ENCODE measurements at regions not wholly inside any gene's neighbourhood (a gene's known extent, or its start where the extent isn't known, plus 50 kb on each side); places are given as distances from the start of the nearest gene placed in this dataset.
"Not testable (repeated sequence)": the region's sequence is repeated elsewhere in the genome, so short reads cannot be mapped to it uniquely, and the experiment has no call there.

DNA sequence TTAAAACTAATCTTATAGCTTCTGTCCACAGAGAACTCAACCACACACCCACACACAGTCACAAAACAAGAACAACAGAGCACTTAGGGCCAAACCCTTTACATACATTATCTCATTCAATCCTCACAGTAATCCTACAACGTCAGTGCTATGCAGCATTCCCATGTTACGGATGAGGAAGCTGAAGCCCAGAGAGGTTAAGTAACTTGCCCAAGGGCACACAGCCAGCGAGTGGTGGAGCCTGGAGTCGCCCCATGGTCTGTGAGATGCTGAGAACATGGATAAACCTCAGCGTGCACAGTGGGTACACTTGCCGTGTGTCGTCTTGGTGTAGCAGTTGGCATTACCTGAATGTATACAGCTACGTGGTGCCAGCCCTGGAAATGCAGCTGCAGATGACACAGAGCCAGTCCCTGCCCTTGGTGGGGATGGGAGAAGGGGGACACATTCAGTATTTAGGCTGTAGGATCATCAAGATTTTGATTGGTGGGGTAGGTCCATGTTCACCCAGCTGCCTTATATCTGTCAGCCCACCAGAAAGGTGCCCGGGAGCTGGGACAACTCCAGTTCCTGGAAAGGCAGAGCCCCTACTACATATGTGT is 177.0 kb downstream of the IRF8 start:
- DNase-seq (ENCODE audit: low read depth) = no peak

DNA sequence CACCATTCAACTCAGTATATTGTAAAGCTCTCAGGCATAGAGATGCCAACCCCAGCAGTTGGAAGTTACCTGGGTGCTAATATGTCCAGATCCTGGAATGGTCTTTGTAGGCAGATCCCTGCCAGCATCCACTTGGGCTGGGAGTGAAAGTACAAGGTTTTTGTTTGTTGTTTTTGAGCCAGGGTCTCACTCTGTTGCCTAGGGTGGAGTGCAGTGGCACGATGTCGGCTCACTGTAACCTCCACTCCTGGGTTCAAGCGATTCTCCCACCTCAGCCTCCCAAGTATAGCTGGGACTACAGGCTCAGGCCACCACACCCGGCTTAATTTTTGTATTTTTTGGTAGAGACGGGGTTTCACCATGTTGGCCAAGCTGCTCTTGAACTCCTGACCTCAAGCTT is 177.6 kb downstream of the IRF8 start:
- DNase-seq (ENCODE audit: low read depth) = no peak

DNA sequence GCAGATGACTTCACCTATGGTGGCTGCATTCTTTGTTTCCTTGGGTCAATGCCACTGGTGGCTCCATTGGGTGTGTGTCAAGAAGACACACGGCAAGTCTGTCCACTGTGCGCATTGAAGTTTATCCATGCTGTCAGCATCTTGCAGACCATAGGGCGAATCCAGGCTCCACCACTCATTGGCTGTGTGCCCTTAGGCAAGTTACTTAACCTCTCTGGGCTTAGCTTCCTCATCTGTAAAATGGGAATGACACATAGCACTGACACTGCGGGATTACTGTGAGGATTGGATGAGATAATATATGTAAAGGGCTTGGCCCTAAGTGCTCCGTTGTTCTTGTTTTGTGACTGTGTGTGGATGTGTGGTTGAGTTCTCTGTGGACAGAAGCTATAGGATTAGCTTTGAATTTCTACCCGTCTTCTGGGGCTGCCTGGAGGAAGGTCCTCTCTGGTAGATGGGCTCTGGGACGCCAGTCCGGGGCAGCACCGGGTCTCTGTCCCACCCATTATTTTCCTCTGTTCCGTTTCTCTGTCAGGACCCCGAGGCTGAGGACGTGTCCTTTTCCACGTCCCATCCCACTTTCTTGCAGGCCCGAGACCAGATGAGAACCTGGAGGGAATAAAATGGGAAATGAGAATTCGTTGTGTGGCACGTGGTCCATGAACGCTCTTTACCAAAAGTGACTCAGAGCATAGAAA is 178.4 kb downstream of the IRF8 start:
- no peak for DNase-seq (ENCODE audit: low read depth)

DNA sequence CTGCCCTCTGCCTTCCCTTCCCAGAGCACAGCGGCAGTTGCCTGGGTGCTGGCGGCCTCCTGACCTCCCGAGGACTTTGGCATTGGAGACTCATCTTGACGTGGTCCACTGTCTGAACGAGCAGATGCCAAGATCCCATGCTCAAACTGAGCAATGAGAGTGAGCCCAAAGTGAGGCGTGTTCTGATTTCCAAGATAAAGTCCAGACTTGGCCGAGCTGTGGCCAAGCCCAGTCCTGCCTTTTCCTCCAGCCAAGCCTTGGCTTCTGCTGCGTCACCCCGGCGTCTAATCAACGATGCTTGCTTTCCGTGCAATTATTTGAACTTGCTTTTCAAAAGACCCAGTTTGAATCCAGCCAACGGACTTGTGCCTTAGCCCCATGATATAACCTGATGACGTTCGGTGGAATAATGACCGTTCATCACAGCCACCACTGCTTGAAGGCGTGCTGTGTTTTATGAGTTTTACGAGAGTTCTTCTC is 179.2 kb downstream of the IRF8 start:
- DNase-seq (ENCODE audit: low read depth) = no peak

DNA sequence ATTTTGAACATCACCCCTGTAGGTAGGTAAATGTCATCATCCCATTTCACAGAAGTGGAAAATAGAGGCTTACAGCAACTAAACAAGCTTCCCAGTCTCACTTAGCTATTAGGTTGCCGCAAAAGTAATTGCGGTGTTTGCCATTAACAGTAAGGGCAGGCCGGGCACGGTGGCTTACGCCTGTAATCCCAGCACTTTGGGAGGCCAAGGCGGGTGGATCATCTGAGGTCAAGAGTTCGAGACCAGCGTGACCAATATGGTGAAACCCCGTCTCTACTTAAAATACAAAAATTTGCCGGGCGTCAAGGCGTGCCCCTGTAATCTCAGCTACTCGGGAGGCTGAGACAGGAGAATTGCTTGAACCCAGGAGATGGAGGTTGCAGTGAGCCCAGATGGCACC is 179.7 kb downstream of the IRF8 start:
- not testable (repeated sequence) for DNase-seq (ENCODE audit: low read depth)

DNA sequence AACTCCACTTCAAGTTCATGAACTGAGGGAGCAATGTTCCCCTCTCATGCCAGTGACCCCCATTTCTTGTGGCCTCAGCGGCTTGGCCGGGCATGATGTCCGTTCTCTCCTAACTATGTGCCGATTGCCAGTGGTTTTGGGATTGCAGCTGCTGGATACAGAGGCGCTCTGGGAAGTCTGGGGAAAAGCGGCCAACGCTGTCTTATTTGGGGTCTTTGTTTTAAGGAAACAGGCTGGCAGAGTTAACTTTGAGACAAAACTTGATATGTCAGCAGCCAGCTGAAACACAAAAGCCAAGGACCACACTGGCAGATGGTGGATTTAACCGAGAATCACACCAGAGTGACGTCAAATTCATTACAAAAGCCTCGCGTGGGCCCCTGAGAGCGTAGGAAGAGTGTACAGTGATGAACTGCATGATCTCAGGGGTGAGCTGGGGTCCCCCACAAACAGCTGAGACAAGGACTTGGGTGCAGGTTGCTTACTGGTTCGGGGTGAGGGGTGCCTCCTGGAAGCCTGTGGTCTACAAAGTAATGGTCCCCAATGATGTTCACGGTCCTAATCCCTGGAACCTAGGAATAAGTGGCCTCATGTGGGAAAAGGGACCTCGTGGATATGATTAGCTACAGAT is 180.4 kb downstream of the IRF8 start:
- no peak for DNase-seq (ENCODE audit: low read depth)

DNA sequence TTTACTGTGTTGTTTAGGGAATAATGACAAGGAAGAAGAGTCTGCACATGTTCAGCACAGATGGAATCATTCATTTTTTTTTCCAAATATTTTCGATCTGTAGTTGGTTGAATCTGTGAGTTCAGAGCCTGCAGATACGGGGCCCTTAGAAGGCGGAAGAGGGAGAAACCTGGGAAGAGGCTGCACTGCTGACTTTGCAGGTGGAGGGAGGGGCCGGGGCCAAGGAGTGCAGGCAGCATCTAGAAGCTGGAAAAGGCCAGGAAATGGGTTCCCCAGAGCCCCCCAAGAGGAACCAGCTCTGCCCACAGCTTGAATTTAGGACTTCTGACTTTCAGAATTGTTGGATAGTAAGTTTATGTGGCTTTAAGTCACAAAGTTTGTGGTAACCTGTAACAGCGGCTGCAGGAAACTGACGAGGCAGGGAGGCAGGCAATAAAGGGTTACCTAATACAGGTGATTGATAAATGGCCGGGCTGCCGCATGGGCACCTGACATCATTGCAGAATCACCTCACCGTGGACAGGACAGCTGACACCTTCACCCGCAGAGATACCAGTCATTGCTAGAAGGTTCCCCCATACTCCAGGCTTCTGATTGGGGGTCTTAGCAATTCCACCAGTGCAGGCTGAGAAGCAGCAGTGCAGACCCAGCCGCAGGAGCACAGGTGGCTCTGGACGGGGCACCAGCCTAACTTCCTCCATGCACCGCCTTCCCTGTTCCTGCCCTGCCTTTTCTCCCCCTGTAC is 181.3 kb downstream of the IRF8 start:
- DNase-seq (ENCODE audit: low read depth) = no peak

DNA sequence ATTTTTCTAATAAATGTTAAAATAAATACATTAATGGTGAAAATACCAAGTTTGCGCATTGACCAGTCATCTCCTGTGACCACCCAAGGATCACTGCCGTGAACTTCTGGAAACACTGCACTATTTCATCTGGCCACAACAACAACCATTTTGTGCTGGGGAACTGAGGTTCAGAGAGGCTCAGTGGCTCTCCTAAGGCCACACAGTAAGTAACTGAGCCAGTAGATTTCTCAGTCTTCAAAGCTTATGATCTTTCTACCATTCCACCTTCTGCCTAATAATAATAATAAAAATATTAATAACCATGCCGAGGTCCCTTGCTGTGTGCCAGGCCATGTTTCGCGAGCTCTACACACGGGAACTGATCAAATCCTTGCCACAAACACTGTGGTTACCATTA is 182.0 kb downstream of the IRF8 start:
- no peak for DNase-seq (ENCODE audit: low read depth)

DNA sequence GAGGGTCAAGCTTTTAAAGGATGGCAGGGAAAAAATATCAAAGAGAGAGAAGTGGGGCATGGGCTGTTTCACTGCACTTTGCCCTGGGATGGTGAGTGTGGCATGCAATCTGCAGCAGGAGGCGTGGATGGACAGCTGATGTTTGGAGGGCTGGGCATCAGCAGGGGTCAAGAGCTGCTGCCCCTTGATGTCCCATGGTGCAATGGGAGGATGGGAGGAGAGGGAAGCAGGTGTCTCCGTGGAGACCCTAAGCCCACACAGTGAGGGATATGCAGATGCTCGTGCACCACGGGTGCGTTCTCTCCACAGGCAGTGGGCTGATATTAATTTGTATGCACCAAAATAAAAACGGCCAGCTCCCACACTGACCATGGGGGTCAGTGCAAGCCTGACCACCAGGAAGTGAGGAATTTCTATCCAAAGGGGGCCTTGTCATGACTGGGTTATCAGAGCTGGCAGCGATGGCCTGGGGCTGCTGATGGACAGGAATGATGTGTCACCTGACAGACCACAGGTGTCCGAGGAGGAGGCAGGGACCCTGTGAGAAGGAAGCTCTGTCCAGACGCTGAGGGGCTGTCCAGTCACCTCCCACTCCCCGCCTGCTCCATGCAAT is 183.6 kb downstream of the IRF8 start:
- DNase-seq (ENCODE audit: low read depth) = no peak

DNA sequence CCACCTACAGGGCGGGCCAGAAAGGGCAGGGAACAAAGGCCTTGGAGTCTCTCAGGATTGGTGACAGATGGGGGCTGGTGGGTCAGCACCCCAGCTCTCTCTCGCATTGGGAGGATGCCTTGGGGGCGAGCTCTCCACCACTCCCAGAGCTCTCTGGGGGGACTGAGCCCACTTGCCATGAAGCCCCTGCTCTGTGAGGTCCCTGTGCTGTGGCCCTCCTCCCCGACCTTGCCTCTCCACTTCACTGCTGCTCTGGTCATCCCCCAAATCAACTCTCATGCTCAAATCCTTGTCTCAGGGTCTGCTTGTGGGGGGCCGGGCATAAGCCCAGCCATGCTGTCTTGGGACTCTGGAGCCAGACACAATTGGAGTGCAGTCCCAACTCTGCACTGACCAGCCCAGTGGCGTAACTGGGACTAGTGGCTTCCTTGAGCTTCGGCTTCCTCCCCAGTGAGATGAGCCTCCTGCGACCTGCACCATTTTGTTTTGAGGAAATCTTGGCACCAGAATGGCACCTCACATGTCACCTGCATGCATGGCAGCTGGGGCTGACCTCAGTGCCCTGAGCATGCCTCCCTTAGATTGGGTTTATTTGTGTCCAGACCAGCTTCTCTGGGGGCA is 184.5 kb downstream of the IRF8 start:
- no peak for DNase-seq (ENCODE audit: low read depth)

DNA sequence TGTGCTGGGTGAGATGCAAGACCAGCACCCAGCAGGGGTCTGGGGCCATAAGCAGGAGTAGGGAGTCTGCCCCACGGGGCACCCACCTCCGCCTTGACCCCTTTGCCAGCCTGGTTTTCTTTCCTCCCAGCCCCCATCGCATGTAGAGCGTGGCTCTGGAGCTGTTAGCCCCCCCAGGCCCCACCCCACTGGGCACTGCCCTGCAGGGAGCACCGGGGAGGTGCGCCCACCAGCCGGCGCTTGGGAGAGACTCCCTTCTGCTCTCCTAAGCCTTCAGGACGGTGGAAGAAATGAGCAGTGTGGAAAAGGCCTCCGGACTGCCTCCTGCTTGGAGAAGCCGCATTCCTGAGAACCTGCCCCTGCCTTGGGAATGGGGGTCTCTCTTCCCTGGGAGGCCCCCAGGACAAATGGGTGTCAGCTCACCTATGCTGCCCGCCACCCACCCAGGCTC is 186.2 kb downstream of the IRF8 start:
- DNase-seq (ENCODE audit: low read depth) = no peak

DNA sequence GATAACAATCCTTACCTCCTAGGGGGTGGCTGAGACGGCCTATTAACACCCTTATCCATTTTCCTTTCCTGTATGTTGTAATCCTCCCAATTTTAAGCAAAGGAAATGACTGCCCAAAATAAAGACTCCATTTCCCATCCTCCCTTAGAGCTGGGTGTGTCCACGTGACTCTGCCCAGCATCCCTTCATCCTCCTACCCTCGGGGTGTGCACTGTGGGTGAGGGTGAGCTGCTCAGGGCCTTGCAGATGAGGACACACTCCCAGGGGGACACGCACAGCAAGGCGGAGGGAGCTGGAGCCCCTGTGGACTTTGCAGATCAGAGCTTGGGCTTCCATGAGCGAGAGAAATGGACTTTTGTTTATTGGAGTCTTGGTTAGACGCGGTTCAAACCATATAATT is 186.8 kb downstream of the IRF8 start:
- no peak for DNase-seq (ENCODE audit: low read depth)

DNA sequence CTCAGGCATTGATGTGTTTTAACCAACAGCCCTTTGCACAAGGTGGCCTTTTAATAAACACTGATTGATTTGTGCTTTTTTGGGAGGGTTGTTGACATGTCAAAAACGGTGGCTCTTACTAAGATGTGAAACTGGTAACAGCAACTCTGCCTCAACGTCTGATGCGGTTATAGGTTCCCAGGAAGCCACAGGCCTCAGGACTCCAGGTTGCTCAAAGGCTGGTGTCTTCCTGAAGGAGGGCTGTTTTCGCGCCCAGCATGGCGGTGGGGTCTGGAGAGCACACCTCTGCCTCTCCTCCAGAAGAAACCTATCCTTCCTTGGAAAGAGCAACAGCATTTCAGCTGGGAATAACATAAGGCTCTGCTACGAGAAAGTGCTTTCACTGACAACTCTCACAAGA is 187.5 kb downstream of the IRF8 start:
- no peak for DNase-seq (ENCODE audit: low read depth)

DNA sequence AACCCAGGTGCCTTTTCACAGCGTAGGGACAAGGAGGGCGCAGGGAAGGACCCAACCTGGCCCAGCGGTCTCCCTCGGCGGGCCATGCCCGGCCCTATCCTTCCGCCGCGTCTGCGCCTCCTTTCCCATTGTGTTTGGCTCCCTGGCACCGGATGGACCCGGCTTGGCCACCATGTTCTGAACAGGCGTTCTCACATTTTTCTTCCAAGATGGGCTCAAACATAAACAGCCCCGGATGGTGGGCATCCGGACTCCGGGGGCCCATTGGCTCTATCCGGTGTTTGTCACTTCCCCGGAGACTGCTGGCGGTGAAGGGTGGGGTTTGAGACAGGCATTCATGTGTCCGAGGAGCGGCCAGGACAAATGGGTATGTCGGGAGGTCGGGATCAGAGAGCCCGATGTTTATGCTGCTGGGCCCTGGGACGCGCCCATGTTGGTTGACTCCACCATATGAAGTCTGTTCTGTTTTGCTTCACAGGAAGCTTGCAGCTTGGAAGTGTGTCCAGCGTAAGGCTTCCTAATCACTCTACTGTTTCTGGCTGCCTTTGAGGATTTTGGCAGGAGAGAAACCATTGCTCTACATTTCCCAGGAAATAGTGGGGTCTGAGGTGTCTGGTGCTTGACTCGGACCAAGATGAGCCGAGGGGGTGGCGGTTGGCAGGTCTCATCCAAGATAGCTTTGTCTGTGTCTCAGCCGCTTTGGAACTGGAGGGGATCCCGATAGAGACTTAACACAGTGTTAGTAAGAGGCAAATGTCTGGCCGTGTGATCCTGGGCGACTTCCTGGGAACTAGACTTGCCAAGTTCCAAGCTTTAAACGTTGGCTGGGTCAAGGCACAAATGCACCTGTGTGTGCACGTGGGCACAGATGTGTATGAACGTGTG is 188.3 kb downstream of the IRF8 start:
- no peak for DNase-seq (ENCODE audit: low read depth)

DNA sequence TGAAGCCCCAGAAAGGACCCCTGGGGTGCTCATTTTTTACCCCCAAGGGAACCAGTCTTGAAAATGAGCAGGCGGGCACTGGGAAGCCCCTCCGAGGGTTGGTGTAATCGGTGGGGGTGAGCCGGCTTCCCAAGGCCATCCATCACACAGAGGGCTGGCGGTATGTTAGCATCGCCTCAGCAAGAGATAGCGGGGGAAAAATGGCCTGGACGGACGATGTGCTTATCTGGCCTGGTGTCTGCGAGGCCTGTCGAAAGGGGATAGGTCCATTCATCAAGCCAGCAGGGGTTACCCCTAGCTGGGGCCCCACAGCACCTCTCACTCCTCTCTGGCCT is 188.9 kb downstream of the IRF8 start:
- no peak for DNase-seq (ENCODE audit: low read depth)

DNA sequence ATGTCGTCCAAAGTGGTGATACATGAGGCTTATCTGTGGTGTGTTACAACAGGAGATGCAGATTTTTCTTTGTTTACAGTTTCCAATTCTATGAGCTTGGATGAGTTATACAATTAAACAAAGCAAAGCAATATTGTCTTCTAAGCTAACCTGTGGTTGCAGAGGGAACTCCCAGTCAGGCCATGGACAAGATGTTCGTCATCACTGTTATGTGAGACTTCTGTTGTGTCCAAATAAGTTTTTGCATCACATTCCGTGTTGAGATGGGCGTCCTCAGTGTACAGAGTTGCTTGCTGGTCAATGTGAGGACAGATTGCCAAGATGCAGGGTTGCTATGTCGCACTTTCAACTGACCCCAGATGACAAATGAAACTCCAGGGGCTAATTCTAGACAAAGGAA is 189.3 kb downstream of the IRF8 start:
- DNase-seq (ENCODE audit: low read depth) = no peak

DNA sequence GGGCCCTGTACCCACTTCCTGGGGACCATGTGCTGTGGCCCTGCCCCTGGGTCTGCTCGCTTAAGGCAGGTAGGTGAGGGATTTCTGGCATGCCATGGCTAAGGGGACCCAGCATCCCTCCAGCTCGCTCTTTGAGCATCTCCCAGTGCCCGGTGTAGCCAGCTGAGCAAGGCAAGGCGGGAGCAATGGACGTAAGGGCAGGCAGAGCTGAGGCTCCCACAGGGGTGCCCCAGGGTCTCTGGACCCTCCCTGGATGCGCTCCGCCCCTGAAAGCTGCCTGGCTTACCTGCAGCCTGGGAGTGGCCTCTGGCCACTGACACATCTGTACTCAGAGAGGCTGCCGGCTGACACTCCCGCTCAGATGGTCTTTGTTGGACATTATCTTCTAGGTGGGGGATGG is 189.9 kb downstream of the IRF8 start:
- no peak for DNase-seq (ENCODE audit: low read depth)

DNA sequence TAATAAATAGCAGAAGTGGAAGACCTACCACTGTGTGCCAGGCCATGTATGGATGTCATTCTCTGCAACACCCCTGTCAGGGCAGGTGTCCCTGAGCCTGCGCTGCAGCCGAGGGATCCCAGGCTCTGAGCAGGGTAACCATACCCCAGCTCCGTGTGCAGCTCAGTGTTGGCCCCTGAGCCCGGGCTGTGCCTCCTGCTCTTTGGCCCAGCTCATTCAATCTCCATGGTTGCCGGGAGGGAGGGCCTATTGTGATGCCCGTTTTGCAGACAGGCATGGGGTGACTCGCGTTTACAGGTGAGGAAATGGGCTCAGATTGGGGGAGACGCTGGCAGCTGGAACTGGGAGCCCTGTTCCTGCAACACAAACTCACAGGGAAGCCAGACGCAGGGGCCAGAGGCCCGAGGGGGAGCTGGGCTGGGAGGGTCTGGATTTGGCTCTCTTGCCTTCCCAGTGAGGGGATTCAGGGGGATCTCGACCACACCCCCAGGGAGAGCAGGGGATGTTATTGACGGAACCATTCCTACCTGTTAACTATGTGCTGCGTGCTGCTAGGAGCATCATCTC is 190.5 kb downstream of the IRF8 start:
- DNase-seq (ENCODE audit: low read depth) = no peak

DNA sequence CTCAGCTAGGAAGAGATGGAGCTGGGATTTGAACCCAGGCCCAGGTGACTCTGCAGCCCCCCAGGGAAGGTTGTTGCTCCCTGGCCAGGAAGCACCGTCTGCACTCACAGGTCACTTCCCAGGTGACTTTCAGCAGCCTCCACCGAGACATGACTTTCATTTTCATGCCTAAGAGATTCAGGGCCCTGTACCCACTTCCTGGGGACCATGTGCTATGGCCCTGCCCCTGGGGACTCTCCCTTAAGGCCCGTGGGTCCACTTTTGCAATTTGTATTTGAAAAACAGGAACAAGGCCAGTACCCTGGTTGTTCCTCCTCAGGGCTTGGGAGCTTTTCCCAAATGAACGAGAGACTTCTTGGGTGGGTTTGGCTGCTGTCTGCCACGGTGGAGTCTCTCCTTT is 191.0 kb downstream of the IRF8 start:
- no peak for DNase-seq (ENCODE audit: low read depth)

DNA sequence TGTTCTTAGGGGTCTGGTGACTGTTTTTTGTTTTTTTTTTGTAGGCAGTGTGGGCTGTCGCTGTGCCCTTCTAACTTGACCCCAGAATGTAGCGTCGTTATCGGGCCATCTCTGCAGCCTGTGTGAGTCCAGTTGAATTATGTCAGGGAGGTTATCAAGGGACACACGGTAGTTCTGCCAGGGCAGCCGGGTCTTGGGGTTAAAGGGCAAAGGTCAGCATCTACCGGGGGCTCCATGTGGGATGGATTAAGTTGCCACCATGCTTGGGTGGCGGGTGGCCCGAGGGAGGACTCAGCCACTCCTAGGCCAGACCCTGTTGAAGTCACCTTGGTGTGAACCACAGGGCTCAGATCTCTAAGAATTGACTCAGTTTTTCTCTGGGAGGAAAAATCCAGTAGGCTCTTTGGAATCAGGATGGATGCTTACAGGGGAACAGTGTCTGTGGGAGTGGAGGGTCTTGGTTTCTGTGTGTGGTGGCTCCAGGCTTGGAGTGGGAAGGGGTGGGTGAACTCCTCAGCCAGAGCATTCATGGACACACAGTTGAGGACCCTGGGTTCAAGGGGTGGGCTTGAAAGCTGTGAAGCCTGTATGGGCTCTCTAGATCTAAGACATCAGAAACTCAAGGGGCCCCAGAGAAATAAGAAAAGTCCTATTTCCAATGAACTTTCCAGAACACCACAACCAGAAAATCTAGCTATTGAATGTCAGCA is 191.7 kb downstream of the IRF8 start:
- DNase-seq (ENCODE audit: low read depth) = no peak
